ENCODE measurements at regions not wholly inside any gene's neighbourhood (a gene's known extent, or its start where the extent isn't known, plus 50 kb on each side); places are given as distances from the start of the nearest gene placed in this dataset.

DNA sequence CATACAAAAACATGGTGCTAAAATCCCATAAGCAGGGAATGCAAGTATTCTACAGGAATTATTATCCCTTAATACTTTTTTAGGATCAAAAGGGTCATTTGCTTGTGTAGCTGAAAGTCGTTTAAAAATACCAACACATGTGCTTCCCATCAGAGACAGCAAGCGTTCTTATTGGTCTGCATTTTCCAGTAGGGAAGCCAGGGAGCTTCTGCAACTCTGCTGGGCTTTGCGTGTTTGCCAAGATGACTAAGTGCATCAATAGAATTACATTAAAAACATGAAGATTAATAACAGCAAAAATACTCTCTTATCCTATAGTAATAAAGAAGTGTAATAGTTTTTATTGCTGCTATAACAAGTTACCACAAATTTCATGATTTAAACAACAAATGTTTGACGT, 111.2 kb downstream of the QDPR start:
- Histone ChIP-seq H3K4me1 (no peaks in the 10 kb centered on the region), H3K9me3 (no peaks in the 10 kb centered on the region), H3K27me3 (no peaks in the 10 kb centered on the region), H3K27ac (no peak overlapping the region), H3K36me3 (no peaks in the 10 kb centered on the region), H3K4me3 (no peak overlapping the region)
- WGBS, result 63% methylated on average over 4 of the region's 4 CpGs
- no peak for DNase-seq (ENCODE audit: low spot score in 2 of 2)
- TF ChIP-seq POLR2AphosphoS5 (IDR thresholded peaks at IDR 0.05) (no peak), EP300 (IDR thresholded peaks at IDR 0.05) (no peak), POLR2A (IDR thresholded peaks at IDR 0.05) (no peak)
- TF ChIP-seq, protein P1, sequence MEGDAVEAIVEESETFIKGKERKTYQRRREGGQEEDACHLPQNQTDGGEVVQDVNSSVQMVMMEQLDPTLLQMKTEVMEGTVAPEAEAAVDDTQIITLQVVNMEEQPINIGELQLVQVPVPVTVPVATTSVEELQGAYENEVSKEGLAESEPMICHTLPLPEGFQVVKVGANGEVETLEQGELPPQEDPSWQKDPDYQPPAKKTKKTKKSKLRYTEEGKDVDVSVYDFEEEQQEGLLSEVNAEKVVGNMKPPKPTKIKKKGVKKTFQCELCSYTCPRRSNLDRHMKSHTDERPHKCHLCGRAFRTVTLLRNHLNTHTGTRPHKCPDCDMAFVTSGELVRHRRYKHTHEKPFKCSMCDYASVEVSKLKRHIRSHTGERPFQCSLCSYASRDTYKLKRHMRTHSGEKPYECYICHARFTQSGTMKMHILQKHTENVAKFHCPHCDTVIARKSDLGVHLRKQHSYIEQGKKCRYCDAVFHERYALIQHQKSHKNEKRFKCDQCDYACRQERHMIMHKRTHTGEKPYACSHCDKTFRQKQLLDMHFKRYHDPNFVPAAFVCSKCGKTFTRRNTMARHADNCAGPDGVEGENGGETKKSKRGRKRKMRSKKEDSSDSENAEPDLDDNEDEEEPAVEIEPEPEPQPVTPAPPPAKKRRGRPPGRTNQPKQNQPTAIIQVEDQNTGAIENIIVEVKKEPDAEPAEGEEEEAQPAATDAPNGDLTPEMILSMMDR (IDR thresholded peaks at IDR 0.05), result no peak

DNA sequence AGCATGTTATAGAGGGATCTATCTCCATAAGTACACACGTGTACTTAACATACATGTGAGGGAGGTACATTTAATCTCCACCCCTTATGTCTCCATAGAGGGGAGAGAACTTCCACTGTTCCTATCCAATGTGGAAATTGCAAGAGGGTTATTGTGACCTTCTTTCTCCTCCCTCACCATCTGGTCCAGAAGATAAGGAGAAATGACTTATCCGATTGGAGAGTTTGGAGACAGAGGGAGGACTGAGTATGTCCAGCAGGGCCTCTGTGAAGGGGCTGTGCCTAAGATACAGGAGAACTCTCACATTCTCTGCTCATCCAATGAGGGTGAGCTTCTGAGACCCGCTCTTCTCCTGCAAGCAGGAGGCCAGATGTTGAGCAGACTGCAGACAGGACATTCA, 113.1 kb downstream of the QDPR start:
- DNase-seq (ENCODE audit: low spot score in 2 of 2), result no peak
- Histone ChIP-seq H3K36me3 (no peaks in the 10 kb centered on the region), H3K9me3 (no peaks in the 10 kb centered on the region), H3K27ac (no peak overlapping the region), H3K4me3 (no peak overlapping the region), H3K4me1 (no peaks in the 10 kb centered on the region), H3K27me3 (no peaks in the 10 kb centered on the region)
- WGBS, result 88% methylated on average over 3 of the region's 3 CpGs
- TF ChIP-seq, protein P1 (IDR thresholded peaks at IDR 0.05), result no peak
- TF ChIP-seq EP300 (IDR thresholded peaks at IDR 0.05) (no peak), POLR2A (IDR thresholded peaks at IDR 0.05) (no peak), POLR2AphosphoS5 (IDR thresholded peaks at IDR 0.05) (no peak)

DNA sequence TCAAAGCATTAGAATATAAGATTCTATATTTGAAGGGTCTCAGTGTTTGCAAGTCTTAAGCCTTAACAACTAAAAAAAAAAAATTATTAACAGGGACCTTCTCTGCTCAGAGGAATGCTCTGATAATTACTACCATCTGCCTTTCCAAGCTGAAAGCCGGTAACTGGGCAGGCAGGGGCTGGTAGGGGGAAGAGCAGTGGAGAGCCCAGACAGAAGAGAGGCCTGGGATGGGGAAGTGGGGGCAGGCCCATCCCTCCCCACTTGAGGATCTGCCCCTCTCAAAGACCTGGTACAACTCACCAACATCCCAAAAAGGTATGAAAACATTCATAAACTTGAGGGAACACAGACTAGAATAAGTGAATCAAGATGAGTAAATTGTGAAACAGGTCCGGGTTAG, 113.9 kb downstream of the QDPR start:
- Histone ChIP-seq H3K4me3 (no peak overlapping the region), H3K9me3 (no peaks in the 10 kb centered on the region), H3K4me1 (no peaks in the 10 kb centered on the region), H3K36me3 (no peaks in the 10 kb centered on the region), H3K27ac (no peak overlapping the region), H3K27me3 (no peaks in the 10 kb centered on the region)
- no peak for DNase-seq (ENCODE audit: low spot score in 2 of 2)
- 37% methylated on average over 2 of the region's 2 CpGs for WGBS
- no peak for TF ChIP-seq EP300 (IDR thresholded peaks at IDR 0.05)
- TF ChIP-seq POLR2A (IDR thresholded peaks at IDR 0.05), result no peak
- TF ChIP-seq POLR2AphosphoS5 (IDR thresholded peaks at IDR 0.05), result no peak
- TF ChIP-seq, protein P1 (IDR thresholded peaks at IDR 0.05), result no peak

DNA sequence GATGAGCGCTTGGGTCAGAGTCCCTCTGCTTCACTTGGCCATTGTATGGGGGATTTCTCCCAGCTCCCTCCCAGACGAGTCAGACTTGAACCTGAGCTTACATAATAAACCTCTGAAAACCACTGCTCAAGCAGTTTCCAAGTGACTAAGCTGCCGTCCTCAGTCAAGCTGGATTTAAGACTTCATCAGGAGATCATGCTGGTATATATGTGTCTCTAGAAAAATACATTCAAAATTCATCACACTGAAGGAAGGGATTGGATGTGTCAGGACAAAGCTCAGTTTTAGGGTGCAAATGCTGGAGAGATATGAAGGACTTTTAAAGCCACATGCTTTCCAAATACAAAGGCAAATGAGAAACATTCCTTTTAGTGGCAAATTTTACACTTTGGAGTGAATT, 114.3 kb downstream of the QDPR start:
- DNase-seq (ENCODE audit: low spot score in 2 of 2), result no peak
- 55% methylated on average over 3 of the region's 3 CpGs for WGBS
- Histone ChIP-seq H3K27me3 (no peaks in the 10 kb centered on the region), H3K27ac (no peak overlapping the region), H3K4me3 (no peak overlapping the region), H3K36me3 (no peaks in the 10 kb centered on the region), H3K4me1 (no peaks in the 10 kb centered on the region), H3K9me3 (no peaks in the 10 kb centered on the region)
- no peak for TF ChIP-seq POLR2A (IDR thresholded peaks at IDR 0.05)
- TF ChIP-seq, protein P1 (IDR thresholded peaks at IDR 0.05), result no peak
- no peak for TF ChIP-seq POLR2AphosphoS5 (IDR thresholded peaks at IDR 0.05)
- TF ChIP-seq EP300 (IDR thresholded peaks at IDR 0.05), result no peak

DNA sequence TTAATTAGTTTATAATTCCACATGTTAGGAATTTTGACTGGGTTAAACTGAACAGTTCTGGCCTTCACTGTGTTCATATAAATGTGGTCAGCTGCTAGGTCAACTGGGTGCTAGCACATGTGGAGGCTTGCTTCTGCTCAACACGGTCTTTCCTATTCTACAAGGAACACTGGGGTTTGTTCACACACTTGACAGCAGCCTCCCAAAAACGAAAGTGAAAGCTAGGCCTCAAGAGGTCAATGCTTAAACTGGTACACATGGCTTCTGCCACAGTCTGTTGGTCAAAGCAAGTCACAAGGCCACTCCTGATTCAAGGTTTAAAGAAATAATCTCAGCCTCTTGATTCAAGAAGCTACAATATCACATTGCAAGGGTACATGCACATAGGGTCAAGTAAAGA, 126.5 kb downstream of the QDPR start:
- no peaks in the 10 kb centered on the region for H3K36me3 ChIP-seq
- no peaks in the 10 kb centered on the region for H3K27me3 ChIP-seq
- H3K4me1 ChIP-seq, result peaks cover 4% of the 10 kb centered on the region
- H3K4me3 ChIP-seq, result no peak overlapping the region
- DNase-seq (ENCODE audit: low spot score in 2 of 2), result no peak
- TF ChIP-seq POLR2AphosphoS5 (IDR thresholded peaks at IDR 0.05) (no peak), EP300 (IDR thresholded peaks at IDR 0.05) (no peak), POLR2A (IDR thresholded peaks at IDR 0.05) (no peak)
- TF ChIP-seq, protein P1 (IDR thresholded peaks at IDR 0.05), result no peak
- H3K27ac ChIP-seq, result no peak overlapping the region
- no peaks in the 10 kb centered on the region for H3K9me3 ChIP-seq
- 26% methylated on average over 2 of the region's 2 CpGs for WGBS

All from suprapubic skin (tissue), 4 donors.